Endothelial cell of umbilical vein (primary cell): ENCODE measurements at regions not wholly inside any gene's neighbourhood (a gene's known extent, or its start where the extent isn't known, plus 50 kb on each side); places are given as distances from the start of the nearest gene placed in this dataset.

Source experiments
- BruUV-seq: library from RNA; stranded (reverse); fragments of 400-500 nt; replicated peaks from 2 replicates; lab custom pipeline; 2021; lab: Mats Ljungman, UMichigan
- CTCF ChIA-PET: fragments of 300-600, 350-600 bp; sonication (Branson Sonifier 250); formaldehyde crosslinking; loops from one replicate; lab custom pipeline; 2021; ENCODE audit warnings: antibody characterized with exemption, inconsistent platforms; lab: Charles Lee
- POLR2A ChIA-PET: fragments of 300-600, 350-600 bp; sonication (Branson Sonifier 250); formaldehyde crosslinking; loops from one replicate; lab custom pipeline; 2021; ENCODE audit warnings: antibody characterized with exemption, inconsistent platforms; lab: Charles Lee
- DNase-seq: peaks from one replicate; pipeline ENCODE4 v3.0.0-alpha.2; 2011; ENCODE audit warnings: low read depth, low spot score
- FAIRE-seq: peaks from 2 replicates; lab custom pipeline; 2011; peaks lifted over from hg19 to GRCh38; lab: Jason Lieb, UNC
- H2AFZ ChIP-seq: 2 replicates; pipeline ENCODE4 v1.6.0; 2012; ENCODE audit warnings: low read depth, low read length, control low read depth, inconsistent platforms
- H3K27ac ChIP-seq: 2 replicates; pipeline ENCODE4 v1.5.1; 2011; ENCODE audit warnings: low read depth, mild to moderate bottlenecking, control low read depth, low read length, moderate library complexity; ENCODE audit not compliant: insufficient read depth
- H3K27me3 ChIP-seq, 2 experiments: 2 replicates each; pipeline versions ENCODE4 v1.6.0 to v1.6.1; 2011; ENCODE audit warnings: low read length in 2 of 2, mixed read lengths in 1 of 2; ENCODE audit not compliant: control insufficient read depth in 2 of 2, insufficient read depth in 2 of 2
- H3K36me3 ChIP-seq, 2 experiments: 2 replicates in 1 of 2; 3 replicates in 1 of 2; pipeline ENCODE4 v1.5.1; 2011; ENCODE audit warnings: low read length in 2 of 2, mild to moderate bottlenecking in 1 of 2, moderate library complexity in 1 of 2; ENCODE audit not compliant: control insufficient read depth in 2 of 2, insufficient read depth in 2 of 2; ENCODE audit errors: extremely low read depth in 1 of 2
- H3K4me1 ChIP-seq: 3 replicates; pipeline ENCODE4 v1.5.1; 2011; ENCODE audit warnings: mild to moderate bottlenecking, low read length; ENCODE audit not compliant: control insufficient read depth, insufficient read depth; ENCODE audit errors: extremely low read depth
- H3K4me2 ChIP-seq: 2 replicates; pipeline ENCODE4 v1.6.1; 2011; ENCODE audit warnings: low read length, control low read depth, mixed read lengths; ENCODE audit not compliant: insufficient read depth
- H3K4me3 ChIP-seq, 3 experiments: fragments of 200-600 bp in 1 of 3; sonication (generic), shearing (Covaris generic) in 1 of 3; replicated peaks in 1 of 3; 2 replicates each; pipeline ENCODE4 v1.5.1; 2011 to 2016; ENCODE audit warnings: control low read depth in 3 of 3, low read length in 3 of 3, mild to moderate bottlenecking in 2 of 3, inconsistent platforms in 1 of 3, low read depth in 1 of 3, moderate library complexity in 1 of 3; ENCODE audit not compliant: insufficient read depth in 1 of 3
- H3K79me2 ChIP-seq: 2 replicates; pipeline ENCODE4 v1.6.0; 2012; ENCODE audit warnings: low read length, inconsistent platforms; ENCODE audit not compliant: control insufficient read depth, insufficient read depth
- H3K9ac ChIP-seq: replicated peaks from 2 replicates; pipeline ENCODE3; 2011; ENCODE audit warnings: low read length, control low read depth; ENCODE audit not compliant: insufficient read depth; ENCODE audit errors: extremely low read depth
- H3K9me1 ChIP-seq: replicated peaks from 3 replicates; pipeline ENCODE4 v1.6.0; 2011; ENCODE audit warnings: mild to moderate bottlenecking, low read length; ENCODE audit not compliant: control insufficient read depth, insufficient read depth; ENCODE audit errors: extremely low read depth
- H3K9me3 ChIP-seq: replicated peaks from 2 replicates; pipeline ENCODE4 v1.5.1; 2012; ENCODE audit warnings: low read length, inconsistent platforms; ENCODE audit not compliant: control insufficient read depth, insufficient read depth
- H4K20me1 ChIP-seq: replicated peaks from 2 replicates; pipeline ENCODE3; 2011; ENCODE audit warnings: mild to moderate bottlenecking, low read length; ENCODE audit not compliant: control insufficient read depth, insufficient read depth; ENCODE audit errors: extremely low read depth
- GATA2 ChIP-seq: IDR thresholded peaks from 2 replicates; pipeline ENCODE4 v1.7.0; 2011; ENCODE audit warnings: low read depth, mild to moderate bottlenecking, moderate library complexity, mixed read lengths, low read length; ENCODE audit not compliant: insufficient read length, insufficient read depth
- POLR2A ChIP-seq: IDR thresholded peaks from 2 replicates; pipeline ENCODE4 v1.6.1; 2012; ENCODE audit warnings: low read depth, mild to moderate bottlenecking, control low read depth, low read length
- dilution Hi-C: fragments of 300-500 bp; cut with MboI; formaldehyde crosslinking; loops from one replicate; pipeline ENCODE4 v1.15.0; 2019; ENCODE audit warnings: low sequenced_read_pairs; ENCODE audit not compliant: extremely low pct_ligation_motif_present
- intact Hi-C: fragments of 100-400 bp; cut with micrococcal nuclease; formaldehyde crosslinking; loops from one replicate; pipeline ENCODE4 v1.10.0; 2022
- TF ChIP-seq, protein P1 (sequence below), 2 donors: IDR thresholded peaks; 1 replicate in 1 of 2; 2 replicates in 1 of 2; pipeline ENCODE4 v1.5.1; 2011; ENCODE audit warnings: low read length in 2 of 2, mild to moderate bottlenecking in 2 of 2, moderate library complexity in 2 of 2, control low read depth in 1 of 2, inconsistent platforms in 1 of 2, low read depth in 1 of 2; ENCODE audit not compliant: insufficient read depth in 1 of 2; ENCODE audit errors: extremely low read depth in 1 of 2
- TF ChIP-seq, protein P2 (sequence below): IDR thresholded peaks from 2 replicates; pipeline ENCODE4 v1.6.1; 2011; ENCODE audit not compliant: insufficient read depth, insufficient read length

DNA sequence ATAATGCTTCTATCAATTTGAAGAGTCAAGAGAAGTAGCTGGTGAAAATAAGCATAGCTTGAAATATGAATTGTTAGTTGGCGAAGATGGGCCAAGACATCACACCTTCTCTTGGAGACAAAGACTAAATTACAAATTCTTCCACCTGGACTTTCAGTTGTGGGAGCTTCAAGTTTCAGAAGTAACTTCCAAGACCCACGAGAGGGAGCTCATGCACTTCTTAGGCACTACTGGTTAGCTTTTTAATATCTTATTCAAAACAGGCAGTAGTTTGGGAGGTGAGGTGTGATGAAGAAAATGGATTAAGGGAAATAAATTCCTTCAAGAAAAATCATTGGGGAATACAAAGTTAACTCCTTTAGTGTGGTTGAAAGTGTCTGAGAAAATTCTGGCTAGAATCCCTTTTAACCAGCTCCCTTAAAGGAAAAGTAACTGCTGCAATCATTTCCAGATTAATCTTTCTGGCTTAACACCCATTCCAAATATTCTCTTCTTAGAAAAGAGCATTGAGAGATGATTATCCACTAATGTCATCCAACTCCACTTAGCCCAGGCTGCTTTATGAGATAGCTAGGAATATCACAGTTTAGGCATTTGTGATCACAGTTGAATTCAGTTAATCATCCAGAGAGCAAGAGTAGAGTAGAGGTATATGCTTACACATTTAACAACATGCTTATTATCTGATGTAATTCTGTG, 139.5 kb upstream of the DMRTA1 start:
- H3K4me3 ChIP-seq: no peak overlapping the region
- POLR2A ChIA-PET: interaction anchor here (0.6 kb wide), 1 partner anchor 1605 kb away, joined by 3 read pairs; no protein-coding TSS in a partner anchor
- peaks cover 0 to 5% of the 10 kb centered on the region in 2 experiments for H3K27me3 ChIP-seq
- DNase-seq (peak; percentile 54), FAIRE-seq (peak; percentile 58)
- H3K4me1 ChIP-seq: no peaks in the 10 kb centered on the region
- H2AFZ ChIP-seq: no peak overlapping the region
- no peaks in the 10 kb centered on the region for H3K9me1 ChIP-seq
- no peak overlapping the region for H3K9ac ChIP-seq
- H3K9me3 ChIP-seq: no peaks in the 10 kb centered on the region
- intact Hi-C loops (loop anchor here (1.0 kb wide), 2 partner anchors 145 to 494 kb away; no protein-coding TSS in a partner anchor), dilution Hi-C loops (no loop called here)
- CTCF ChIA-PET: interaction anchor here (0.5 to 7.8 kb wide), 50 partner anchors 8 to 1016 kb away, joined by 3 to 617 read pairs (median 4); partner anchors contain the start of genes CDKN2B and DMRTA1
- no peak overlapping the region for H3K4me2 ChIP-seq
- H3K36me3 ChIP-seq: no peaks in the 10 kb centered on the region
- TF ChIP-seq, protein P1, sequence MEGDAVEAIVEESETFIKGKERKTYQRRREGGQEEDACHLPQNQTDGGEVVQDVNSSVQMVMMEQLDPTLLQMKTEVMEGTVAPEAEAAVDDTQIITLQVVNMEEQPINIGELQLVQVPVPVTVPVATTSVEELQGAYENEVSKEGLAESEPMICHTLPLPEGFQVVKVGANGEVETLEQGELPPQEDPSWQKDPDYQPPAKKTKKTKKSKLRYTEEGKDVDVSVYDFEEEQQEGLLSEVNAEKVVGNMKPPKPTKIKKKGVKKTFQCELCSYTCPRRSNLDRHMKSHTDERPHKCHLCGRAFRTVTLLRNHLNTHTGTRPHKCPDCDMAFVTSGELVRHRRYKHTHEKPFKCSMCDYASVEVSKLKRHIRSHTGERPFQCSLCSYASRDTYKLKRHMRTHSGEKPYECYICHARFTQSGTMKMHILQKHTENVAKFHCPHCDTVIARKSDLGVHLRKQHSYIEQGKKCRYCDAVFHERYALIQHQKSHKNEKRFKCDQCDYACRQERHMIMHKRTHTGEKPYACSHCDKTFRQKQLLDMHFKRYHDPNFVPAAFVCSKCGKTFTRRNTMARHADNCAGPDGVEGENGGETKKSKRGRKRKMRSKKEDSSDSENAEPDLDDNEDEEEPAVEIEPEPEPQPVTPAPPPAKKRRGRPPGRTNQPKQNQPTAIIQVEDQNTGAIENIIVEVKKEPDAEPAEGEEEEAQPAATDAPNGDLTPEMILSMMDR (IDR thresholded peaks at IDR 0.05; ENCODE audit: extremely low read depth in 1 of 2, insufficient read depth in 1 of 2, low read depth in 1 of 2, low read length in 2 of 2): peak; percentile 48 to 59
- TF ChIP-seq GATA2 (no peak), POLR2A (no peak)
- TF ChIP-seq, protein P2, sequence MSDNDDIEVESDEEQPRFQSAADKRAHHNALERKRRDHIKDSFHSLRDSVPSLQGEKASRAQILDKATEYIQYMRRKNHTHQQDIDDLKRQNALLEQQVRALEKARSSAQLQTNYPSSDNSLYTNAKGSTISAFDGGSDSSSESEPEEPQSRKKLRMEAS: no peak
- no peak overlapping the region for H3K27ac ChIP-seq
- BruUV-seq: no TSS peak
- no peaks in the 10 kb centered on the region for H3K79me2 ChIP-seq
- no peaks in the 10 kb centered on the region for H4K20me1 ChIP-seq
